Stimulated activated CD4-positive, alpha-beta T cell treated with anti-CD3 and anti-CD28 coated beads, Interleukin-2, amount 100 ng/mL, for 24 hours (primary cell): ENCODE measurements at regions not wholly inside any gene's neighbourhood (a gene's known extent, or its start where the extent isn't known, plus 50 kb on each side); places are given as distances from the start of the nearest gene placed in this dataset.
A peak's percentile ranks its signal among the peaks of the same experiment; 100 is the strongest.
"Not testable (repeated sequence)": the region's sequence is repeated elsewhere in the genome, so short reads cannot be mapped to it uniquely, and the experiment has no call there.

ENCODE experiments used
- DNase-seq, 2 donors: peaks; one replicate each; pipeline ENCODE4 v3.0.0-alpha.2; 2020

DNA sequence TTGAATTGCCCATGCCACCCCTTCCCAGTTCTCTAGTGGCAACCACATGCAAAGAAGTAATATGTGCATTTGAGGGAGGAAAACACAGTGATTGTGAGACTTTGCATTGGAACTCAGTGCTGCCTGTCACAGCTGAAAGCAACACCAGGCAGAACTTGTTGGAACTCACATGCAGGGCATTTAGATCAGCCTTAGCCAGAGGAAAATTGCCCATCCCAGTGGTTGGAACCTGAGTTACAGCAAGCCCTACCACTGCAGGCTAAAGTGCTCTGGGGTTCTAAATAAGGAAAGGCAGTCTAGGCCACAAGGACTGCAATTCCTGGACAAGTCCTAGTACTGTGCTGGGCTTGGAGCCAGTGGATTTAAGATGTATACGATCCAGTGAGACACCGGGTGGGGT lies 245.3 kb upstream of the UFL1 start:
- no peak for DNase-seq

DNA sequence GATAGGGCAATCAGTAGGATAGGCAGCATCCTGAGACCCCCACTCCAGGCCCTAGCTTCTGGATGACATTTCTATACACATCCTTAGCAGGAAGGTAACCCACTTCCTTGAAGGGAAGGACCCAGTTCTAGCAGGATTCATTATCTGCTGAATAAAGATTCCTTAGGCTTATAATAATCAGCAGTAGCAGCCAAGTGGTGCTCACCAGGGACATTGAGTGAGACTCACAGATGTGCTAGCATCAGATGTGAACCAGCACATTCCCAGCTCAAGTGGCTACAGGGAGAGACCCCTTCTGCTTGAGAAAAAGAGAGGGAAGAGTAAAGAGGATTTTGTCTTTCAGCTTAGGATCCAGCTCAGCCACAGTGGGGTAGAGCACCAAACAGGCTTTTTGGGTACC lies 244.8 kb upstream of the UFL1 start:
- DNase-seq = no peak

DNA sequence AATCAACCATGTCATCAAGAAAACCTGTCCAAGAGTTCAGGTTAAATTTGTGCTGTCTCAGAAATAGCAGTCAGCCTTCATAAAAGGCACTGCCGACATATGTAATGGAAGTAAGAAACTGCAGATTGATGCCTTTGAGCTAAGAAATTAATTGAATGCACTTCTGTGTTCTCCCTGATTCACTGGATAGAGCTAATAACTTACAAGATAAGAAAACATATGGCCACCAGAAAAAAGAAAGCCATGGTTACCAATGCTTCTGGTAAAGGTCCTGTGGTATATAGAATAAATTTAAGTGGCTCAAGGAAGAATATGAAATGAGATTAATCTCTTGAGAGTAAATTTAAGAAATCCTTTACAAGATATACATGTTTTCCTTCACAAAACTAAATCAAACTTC lies 242.5 kb upstream of the UFL1 start:
- no peak for DNase-seq

DNA sequence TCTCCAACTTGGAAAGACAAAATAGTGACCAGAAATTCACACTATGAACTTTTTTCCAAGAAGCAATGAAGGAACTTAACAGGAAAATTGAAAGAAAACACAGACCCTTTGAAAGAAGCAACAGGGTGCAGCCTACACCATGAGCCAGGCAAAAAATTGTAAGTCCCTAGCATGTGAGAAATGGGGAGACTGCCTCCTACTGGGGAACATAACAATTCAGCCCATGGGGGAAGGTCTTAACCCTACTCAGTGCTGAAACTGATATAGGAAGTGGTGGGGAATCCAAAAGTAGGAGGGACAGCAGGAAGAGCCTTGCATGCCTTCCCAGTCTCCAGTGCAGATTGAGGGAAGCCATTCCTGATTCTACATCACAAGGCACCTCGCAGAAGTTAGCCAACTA lies 235.1 kb upstream of the UFL1 start:
- DNase-seq = no peak

DNA sequence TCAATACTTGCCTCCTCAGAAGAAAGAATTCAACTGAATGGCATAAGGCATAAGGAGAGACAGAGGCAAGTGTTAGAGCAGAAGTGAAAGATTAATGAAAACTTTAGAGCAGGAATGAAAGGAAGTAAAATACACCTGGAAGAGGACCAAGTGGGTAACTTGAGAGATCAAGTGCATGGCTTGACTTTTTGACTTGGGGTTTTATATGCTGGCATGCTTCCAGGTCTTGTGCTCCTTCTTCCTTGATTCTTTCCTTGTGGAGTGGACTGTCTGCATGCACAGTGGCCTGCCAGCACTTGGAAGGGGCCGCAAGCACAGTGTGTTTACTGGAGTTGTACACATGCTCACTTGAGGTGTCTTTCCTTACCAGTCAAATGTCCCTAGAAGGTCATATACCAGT lies 222.1 kb upstream of the UFL1 start:
- no peak for DNase-seq

DNA sequence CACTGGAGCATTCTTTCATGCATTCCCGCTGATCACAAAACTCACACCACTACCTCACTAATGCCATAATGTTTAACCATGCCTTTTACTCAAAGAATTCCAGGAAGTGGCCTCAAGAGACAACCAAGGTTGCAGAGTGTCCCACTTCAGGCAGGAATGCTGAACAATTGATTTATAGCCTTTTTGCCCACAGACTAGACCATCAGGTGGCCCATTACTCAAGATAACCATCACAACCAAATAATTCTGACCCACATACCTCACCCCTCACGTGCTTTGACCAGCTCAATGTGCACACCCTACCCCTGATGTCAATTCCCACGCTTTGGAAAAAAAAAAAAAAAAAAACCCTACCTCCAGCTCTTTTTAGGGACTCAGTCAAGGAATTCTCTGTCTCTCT lies 220.6 kb upstream of the UFL1 start:
- DNase-seq = no peak

DNA sequence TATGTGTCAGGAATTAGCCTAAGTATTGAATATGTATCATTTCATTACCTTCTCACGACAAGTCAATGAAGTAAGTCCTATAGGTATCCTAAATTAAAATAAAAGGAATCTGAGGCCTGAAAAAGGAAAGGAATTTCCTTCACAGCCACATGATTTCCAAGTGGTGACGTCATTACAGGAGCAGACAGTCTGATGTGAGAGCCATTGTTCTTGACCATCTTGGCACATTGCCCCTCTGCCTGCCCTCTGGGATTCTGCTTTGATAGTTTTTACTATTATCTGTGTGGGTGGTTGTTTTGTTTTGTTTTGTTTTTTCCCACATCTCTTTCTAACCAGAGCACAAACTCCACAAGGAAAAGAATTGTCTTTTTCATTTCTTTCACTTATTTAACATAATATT lies 219.8 kb upstream of the UFL1 start:
- DNase-seq = no peak

DNA sequence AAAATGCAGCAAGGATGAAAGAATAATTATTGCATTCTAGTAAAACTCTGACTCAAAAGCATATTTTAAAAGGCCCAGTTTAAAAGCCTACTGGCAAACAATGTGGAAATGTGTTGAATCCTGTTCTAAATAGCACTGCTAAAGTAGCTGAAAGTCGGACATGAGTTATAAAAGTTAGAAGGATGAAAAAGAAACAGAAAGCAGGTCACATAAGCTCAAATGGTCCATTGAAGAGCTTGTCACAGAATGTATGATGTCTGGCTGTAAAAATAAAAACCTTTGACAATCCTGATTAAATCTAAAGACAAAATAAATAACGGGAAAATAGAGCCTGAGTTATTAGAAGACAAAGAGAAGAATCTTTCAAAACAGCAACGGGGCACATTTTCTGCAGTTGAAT lies 218.6 kb upstream of the UFL1 start:
- DNase-seq = no peak

DNA sequence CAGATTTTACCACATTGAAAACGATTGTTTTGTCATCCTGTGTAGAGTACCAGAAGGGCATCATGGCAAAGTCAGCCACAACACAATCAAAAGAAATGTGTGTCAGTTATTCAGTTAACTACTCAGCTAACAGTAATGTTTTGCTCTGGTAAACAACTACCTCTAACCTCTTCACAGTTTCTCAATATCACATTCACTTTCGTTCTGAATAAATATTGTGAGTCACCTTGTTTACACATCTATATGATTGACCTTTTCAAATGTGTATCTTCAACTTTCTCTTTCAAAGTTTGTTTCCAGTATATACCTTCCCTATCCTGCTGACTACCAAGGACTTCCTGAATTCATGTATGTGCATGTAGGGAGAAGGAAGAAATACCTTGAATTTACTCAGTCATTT lies 216.6 kb upstream of the UFL1 start:
- no peak for DNase-seq

DNA sequence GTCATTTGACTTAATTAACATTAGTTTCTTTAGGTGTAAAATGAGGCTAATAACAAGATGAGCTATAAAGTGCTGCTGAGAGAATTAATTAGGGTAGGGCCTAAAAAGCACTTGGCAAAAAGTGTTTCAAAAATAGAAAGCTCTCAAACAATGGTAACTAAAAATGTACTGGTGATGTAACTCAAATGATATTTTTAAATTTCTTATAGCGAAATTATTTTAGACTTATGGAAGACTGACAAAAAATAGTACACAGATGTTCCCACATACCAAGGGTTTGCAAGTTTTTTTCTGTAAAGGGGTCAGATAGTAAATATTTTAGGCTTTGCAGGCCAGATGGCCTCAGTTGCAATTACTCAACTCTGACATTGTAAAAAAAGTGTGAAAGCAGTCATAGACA lies 190.7 kb upstream of the UFL1 start:
- no peak for DNase-seq

DNA sequence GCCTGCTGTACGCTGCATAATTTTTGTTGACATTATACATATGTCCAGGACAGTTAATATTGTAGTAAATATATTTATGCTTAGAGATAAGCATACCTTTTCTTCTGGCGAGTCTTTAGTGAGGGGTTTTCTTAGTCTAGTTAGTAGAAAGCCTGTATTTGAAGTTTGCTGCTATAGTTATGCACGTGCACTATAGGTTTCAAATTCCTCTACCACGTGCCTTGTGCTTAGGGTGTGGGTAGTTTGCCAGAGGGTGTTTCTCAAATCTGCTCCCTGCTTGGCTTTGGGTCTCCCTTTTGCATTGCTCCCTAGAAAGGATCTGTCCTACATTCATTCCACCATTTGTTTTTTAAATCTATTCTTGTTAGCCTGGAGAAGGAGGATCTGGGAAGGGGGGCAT lies 181.4 kb upstream of the UFL1 start:
- DNase-seq = no peak

DNA sequence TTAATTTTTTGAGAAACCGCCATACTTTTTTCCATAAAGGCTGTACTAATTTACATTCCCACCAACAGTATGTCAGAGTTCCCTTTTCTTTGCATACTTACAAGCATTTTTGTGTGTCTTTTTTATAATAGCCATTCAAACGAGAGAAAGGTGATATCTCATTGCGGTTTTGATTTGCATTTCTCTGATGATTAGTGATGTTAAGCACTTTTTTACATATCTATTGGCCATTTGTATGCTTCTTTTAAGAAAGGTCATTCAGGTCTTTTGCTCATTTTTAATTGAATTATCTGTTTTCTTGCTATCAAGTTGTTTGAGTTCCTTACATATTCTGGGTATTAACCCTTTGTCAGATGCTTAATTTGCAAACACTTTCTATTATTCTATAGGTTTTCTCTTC lies 176.1 kb upstream of the UFL1 start:
- DNase-seq = no peak

DNA sequence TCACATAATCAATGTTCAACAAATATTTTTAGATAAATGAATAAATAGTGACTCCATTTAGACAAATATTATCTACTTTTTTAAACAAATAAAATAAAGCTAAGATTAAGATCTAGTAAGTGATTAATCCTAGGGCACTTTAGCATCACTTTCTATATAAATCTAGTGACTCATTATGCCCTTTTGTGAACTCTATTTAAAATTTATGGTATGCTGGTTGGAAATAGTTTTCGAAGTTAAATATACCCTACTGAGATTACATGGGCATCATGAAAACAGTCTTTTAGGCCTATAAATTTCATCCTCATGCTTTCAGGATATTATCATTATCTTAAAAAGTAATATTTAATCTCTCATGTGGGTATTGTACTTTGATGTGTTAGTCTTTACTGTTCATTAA lies 140.4 kb upstream of the UFL1 start:
- DNase-seq = no peak

DNA sequence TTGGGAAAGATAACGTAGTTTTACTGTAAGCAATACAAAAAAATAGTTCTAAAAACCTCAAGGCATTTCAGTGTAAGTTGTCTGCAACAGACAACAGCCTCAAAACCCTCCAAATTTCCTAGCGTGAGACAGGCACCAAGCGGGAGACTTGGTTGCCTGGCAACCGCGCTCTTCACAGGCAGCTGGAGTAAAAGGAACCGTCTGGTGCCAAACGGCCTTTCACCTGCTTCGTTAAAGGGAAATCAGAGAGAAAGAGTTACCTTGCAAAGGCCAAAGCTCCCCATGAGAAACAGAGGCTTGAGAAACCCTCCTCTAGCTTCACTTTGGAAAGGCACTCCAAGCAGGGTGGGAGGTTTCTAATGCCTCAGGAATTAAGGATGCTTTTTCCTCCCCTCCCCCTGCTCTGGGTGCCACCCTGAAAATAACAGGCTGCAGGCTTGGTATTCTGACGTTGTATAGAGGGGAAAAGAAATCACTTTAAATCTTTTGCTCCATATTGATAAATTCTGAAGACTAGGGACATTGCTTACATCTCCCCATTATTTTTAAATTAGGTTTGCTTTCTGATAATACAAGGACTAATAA lies 129.7 kb upstream of the UFL1 start:
- DNase-seq = peak in 1 of 2 donors; percentile 13

DNA sequence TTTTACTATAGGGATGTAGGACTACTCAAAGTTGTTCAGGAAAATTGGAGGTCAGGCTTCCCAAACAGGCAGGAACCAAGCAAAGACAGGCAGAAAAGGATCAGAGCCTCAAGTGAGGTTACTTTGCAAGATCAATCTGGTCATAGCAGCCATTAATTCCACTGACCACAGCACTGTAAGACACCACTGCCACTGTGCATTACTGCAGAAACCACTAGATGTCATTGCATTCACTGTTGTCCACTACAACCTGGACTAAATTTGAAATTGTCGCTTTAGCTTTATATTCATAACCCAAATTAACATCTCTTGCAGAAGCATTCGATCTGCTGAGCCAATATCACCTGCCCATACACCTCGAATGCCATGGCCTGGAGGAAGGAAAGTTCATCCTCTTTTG lies 126.9 kb upstream of the UFL1 start:
- DNase-seq = no peak

DNA sequence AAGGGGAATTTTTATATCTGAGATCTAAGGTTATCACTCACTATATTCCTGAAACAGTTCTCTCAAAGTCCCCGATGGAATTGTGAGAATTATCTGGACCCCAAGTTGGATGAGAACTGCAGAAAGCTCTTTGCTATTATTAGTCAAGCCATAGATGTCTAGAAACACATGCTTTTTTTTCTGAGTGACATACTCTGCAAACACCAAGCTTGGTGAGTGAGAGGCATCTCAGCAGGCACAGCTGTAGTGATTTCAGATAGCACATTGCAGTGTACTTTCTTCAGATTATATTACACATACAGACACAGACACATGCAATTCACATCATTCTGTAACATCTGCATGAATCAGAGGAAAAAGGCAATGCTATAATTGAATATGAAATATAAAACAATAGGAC lies 111.1 kb upstream of the UFL1 start:
- DNase-seq = no peak

DNA sequence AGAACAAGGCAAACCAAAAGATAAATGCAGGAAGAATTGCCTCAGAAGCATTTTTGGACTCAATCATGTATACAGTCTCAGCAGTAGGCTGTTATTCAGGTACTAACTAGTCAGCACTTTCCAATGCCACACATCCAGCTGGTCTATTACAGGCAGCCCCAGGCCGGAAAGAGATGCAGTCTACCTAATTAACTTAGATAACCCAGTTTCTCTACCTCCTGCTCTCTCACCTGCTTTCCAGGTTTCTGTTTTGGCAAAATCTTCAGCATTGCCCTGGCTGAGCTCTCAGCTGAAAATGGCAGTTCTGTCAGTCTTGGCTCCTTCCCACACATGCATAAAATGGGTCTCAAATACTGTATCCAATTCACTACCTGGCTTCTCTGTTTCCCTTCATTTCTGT lies 101.3 kb upstream of the UFL1 start:
- no peak for DNase-seq

DNA sequence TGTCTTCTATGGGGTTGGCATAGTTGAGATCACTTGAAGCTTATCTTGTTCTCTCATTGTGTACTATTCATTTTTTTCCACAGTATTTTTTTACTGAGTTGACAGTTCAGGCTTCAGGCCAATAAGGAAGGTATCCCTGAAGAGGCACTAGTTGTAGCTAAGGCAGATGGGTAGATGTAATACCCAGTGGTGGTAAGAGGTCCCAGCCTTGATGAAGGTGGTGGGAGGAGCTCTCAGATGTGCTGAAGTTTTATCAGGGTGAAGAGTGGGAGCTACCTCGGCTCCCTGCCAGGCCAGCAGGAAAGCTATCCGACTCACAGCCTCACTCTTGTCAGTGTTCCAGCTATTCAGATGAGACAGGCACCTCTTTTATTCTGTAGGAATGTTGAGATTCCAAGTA lies 87.7 kb upstream of the UFL1 start:
- no peak for DNase-seq

DNA sequence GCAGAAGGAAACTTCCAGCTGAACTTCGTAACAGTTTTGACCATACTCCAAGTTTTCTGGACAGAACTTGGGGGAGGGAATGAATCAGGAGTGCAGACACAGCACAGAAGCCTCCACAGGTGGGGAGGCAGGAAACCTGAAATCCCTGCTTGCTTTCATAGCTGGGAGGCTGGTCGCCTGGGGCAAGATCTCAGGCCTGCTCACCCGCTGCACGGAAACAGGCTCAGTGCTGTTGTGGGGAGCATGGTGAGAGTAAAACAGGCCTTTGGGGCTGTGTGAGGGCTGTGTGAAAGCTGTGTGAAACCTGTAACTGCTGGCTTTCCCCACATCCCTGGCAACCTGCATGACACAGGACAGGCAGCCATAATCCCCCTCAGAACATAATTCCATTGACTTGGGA lies 85.2 kb upstream of the UFL1 start:
- no peak for DNase-seq

DNA sequence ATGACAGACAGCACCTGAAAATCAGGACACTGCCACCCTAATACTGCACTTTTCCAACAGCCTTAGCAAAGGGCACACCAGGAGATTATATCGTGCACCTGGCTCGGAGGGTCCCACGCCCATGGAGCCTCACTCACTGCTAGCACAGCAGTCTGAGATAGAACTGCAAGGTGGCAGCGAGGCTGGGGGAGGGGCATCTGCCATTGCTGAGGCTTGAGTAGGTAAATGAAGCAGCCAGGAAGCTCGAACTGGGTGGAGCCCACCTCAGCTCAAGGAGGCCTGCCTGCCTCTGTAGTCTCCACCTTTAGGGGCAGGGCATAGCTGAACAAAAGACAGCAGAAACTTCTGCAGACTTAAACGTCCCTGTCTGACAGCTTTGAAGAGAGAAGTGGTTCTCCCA lies 84.4 kb upstream of the UFL1 start:
- DNase-seq = not testable (repeated sequence)

DNA sequence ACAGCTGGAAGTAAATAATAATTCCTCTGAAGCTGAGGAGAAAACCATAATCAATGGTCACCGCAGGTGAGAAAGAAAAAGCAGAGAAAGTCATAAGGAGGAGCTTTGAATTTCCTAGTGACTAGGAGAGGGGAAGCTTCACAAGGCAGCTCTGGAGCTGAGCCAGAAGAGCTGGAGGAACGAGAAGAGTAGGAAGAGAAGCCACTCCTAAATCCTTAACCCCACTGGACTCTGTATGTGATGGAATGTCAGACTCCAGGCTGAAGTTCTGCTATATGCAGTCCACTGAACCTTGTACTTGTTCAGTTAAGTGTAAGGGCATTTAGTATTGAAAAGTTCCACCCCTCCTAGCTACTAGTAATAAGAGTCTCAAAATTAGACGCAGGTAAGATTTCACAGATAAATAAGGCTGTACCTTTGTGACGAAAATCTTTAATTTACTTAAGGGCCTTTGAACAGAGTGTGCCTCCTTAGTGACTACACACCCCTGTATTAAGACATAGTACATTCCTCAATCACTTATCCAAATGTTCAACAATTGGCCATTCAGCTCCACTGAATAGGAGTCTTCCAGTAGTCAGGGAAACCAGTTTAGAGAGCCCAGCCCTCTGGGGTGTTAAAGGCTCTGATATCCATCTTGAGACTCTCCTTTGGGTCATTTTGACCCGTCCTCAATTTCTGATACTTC lies 71.4 kb upstream of the UFL1 start:
- DNase-seq = no peak

DNA sequence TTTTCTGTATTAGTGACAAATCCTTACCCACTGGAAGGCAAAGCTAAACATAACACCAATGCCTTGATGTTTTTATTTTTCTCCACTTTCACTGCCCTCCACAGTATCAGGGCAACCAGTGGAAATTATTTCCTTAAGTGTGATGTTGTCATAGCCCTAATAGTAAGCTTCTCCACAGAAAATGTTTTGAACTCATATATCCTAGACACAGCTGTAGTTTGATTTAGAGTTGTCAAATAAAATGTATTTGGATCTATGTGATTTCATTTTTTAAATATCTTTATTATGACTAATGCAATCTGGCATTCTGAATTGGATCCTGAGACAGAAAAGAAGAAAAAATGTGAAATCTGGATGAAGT lies 70.9 kb upstream of the UFL1 start:
- DNase-seq = no peak

DNA sequence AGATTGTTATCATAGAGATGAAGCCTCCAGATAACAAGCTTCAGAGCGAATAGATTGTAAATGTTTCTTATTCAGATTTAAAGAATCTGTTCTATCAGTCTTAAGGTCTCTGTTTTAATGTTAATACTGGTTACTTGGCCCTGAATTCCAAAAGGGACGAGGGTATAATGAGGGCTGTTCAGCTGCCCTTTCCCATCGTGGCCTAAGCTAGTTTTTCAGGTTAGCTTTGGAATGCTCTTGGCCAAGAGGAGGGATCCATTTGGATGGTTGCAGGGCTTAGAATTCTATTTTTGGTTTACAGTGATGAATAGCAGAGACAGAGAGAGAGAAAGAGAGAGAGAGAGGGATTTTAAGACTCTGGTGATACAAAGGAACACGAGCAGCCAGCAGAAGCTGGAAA lies 62.8 kb upstream of the UFL1 start:
- no peak for DNase-seq

DNA sequence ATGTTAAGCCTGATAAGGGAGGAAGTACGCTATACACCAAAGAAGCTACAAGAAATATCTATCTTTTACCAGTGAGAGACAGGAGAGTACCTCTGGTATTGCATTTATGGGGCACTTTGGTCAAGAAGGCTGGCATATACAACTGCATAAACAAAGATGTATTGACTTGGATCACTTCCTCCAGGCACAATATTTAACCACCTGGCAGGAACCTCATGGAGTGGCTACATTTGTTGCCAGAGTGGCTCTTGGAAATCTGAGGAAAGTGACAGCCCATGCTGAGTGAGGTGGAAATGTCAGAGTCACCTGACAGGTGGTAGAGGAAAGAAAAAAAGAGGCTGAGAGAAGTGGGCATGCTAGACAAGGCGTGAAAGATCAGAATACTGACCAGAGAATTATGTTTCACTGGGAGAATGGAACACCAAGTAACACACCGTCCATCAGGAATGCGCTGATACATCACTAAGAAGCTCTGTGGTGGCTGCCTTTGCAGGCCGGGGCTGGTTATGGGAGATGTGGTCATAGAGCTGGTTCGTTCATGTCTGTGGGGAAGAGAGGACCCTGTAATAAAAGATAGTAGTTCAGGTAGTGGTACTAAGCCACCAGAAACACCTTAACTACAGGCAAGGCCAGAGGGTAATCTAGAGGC lies 61.4 kb upstream of the UFL1 start:
- DNase-seq = no peak

DNA sequence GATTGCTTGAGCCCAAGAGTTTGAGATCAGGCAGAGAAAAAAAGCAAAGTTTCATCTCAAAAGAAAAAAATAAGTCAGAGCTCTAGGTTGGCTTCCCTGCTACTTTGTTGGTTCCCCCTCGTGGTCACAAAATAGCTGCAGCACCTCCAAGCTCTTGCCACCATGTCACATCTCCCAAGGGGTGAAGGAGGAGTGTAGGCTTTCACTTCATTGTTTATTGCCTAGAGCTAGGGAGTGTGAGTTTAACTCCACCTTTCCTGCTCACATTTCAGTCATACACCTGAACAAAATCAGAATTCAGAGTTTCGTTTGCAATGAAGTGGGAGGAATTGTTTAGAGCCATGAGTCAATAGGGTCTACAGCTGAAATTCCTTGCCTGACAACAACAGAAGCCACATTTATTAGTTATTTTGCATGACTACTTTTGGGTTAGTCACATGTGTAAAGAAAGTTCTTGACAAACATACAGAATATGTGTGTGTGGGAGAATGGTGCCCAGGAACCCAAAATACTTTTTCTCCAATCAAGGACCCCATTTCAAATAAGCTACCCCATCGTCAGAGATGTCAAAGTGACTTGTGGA lies 56.2 kb upstream of the UFL1 start:
- DNase-seq = no peak
